ENCODE measurements at regions not wholly inside any gene's neighbourhood (a gene's known extent, or its start where the extent isn't known, plus 50 kb on each side); places are given as distances from the start of the nearest gene placed in this dataset.

- no peak for TF ChIP-seq POLR2A (IDR thresholded peaks at IDR 0.05)
- TF ChIP-seq, protein P1, sequence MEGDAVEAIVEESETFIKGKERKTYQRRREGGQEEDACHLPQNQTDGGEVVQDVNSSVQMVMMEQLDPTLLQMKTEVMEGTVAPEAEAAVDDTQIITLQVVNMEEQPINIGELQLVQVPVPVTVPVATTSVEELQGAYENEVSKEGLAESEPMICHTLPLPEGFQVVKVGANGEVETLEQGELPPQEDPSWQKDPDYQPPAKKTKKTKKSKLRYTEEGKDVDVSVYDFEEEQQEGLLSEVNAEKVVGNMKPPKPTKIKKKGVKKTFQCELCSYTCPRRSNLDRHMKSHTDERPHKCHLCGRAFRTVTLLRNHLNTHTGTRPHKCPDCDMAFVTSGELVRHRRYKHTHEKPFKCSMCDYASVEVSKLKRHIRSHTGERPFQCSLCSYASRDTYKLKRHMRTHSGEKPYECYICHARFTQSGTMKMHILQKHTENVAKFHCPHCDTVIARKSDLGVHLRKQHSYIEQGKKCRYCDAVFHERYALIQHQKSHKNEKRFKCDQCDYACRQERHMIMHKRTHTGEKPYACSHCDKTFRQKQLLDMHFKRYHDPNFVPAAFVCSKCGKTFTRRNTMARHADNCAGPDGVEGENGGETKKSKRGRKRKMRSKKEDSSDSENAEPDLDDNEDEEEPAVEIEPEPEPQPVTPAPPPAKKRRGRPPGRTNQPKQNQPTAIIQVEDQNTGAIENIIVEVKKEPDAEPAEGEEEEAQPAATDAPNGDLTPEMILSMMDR (IDR thresholded peaks at IDR 0.05): no peak
These were observed 129.1 kb downstream of the ASB7 start for GRCh38 chr15:100731267-100732152.
